Eye (tissue), 1 donor: ENCODE measurements at regions not wholly inside any gene's neighbourhood (a gene's known extent, or its start where the extent isn't known, plus 50 kb on each side); places are given as distances from the start of the nearest gene placed in this dataset.
A peak's percentile ranks its signal among the peaks of the same experiment; 100 is the strongest.
"Not testable (repeated sequence)": the region's sequence is repeated elsewhere in the genome, so short reads cannot be mapped to it uniquely, and the experiment has no call there.

ENCODE experiments used
- DNase-seq: peaks from one replicate; pipeline ENCODE4 v3.0.0-alpha.2; 2015

GRCh38 chr9:82458296-82458695 is 469.7 kb downstream of the SPATA31D1 start:
- no peak for DNase-seq

GRCh38 chr9:82466616-82467260 is 478.2 kb downstream of the SPATA31D1 start:
- DNase-seq = peak; percentile 78

- DNase-seq = peak; percentile 56
Measured at GRCh38 chr9:82467436-82467835, 478.9 kb downstream of the SPATA31D1 start.

- no peak for DNase-seq
Measured at GRCh38 chr9:82474235-82474634, 485.7 kb downstream of the SPATA31D1 start.

GRCh38 chr9:82475584-82476301 is 487.2 kb downstream of the SPATA31D1 start:
- DNase-seq = no peak

GRCh38 chr9:82480921-82481320 is 492.3 kb downstream of the SPATA31D1 start:
- no peak for DNase-seq

- no peak for DNase-seq
Measured at GRCh38 chr9:82487935-82488312, 499.4 kb downstream of the SPATA31D1 start.

- peak; percentile 89 for DNase-seq
Measured at GRCh38 chr9:82488313-82489200, 500.0 kb downstream of the SPATA31D1 start.

- DNase-seq = no peak
Measured at GRCh38 chr9:82489201-82489821, 500.7 kb downstream of the SPATA31D1 start.

GRCh38 chr9:82490019-82490499 is 501.5 kb downstream of the SPATA31D1 start:
- DNase-seq = peak; percentile 69

- not testable (repeated sequence) for DNase-seq
Measured at GRCh38 chr9:82490821-82491220, 502.2 kb downstream of the SPATA31D1 start.

GRCh38 chr9:82491604-82492003 is 503.0 kb downstream of the SPATA31D1 start:
- no peak for DNase-seq

GRCh38 chr9:82492274-82492673 is 503.7 kb downstream of the SPATA31D1 start:
- DNase-seq = no peak

- no peak for DNase-seq
Measured at GRCh38 chr9:82495884-82496777, 507.6 kb downstream of the SPATA31D1 start.

GRCh38 chr9:82498541-82499317 is 510.2 kb downstream of the SPATA31D1 start:
- no peak for DNase-seq

- no peak for DNase-seq
Measured at GRCh38 chr9:82499337-82499736, 510.8 kb downstream of the SPATA31D1 start.

- DNase-seq = no peak
Measured at GRCh38 chr9:82504620-82505019, 516.0 kb downstream of the SPATA31D1 start.

- no peak for DNase-seq
Measured at GRCh38 chr9:82511626-82512025, 523.1 kb downstream of the SPATA31D1 start.

- no peak for DNase-seq
Measured at GRCh38 chr9:82512728-82513127, 524.2 kb downstream of the SPATA31D1 start.

- DNase-seq = peak; percentile 68
Measured at GRCh38 chr9:82513242-82513751, 524.7 kb downstream of the SPATA31D1 start.
